ENCODE measurements at regions not wholly inside any gene's neighbourhood (a gene's known extent, or its start where the extent isn't known, plus 50 kb on each side); places are given as distances from the start of the nearest gene placed in this dataset.

- H3K9ac ChIP-seq (ENCODE audit: insufficient read depth in 1 of 2, low read depth in 2 of 2, low read length in 2 of 2), result no peak overlapping the region
- no peaks in the 10 kb centered on the region for H3K9me1 ChIP-seq (ENCODE audit: control insufficient read depth, insufficient read depth, low read length)
- POLR2A ChIA-PET, result no interaction called here
- ATAC-seq, result no peak
- WGBS (ENCODE audit: insufficient coverage, low coverage, missing lambda C conversion rate), result 0% methylated on average over 9 of the region's 9 CpGs
- H2AFZ ChIP-seq (ENCODE audit: low read depth, low read length), result no peak overlapping the region
- H3K4me1 ChIP-seq (replicated peaks in 1 of 2; ENCODE audit: control insufficient read depth in 2 of 2, insufficient read depth in 2 of 2, low read length in 2 of 2), result no peaks in the 10 kb centered on the region
- H3K27me3 ChIP-seq (ENCODE audit: control insufficient read depth in 2 of 2, insufficient read depth in 2 of 2, low read length in 2 of 2), result no peaks in the 10 kb centered on the region
- no peaks in the 10 kb centered on the region for H4K20me1 ChIP-seq (replicated peaks; ENCODE audit: control insufficient read depth, insufficient read depth, low read length)
- no peak for FAIRE-seq
- no peaks in the 10 kb centered on the region; the same call in 1 of the 2 replicates for H3K9me3 ChIP-seq (replicated peaks; ENCODE audit: control insufficient read depth, insufficient read depth, low read depth, low read length)
- no peak overlapping the region for H3K27ac ChIP-seq (ENCODE audit: extremely low read depth, low read depth, low read length)
- in situ Hi-C loops (cut with MboI) (no loop called here), intact Hi-C loops (cut with micrococcal nuclease) (no loop called here)
- no peaks in the 10 kb centered on the region for H3K36me3 ChIP-seq (ENCODE audit: control insufficient read depth, insufficient read depth, low read length)
- H3K4me2 ChIP-seq (ENCODE audit: insufficient read depth, low read length), result no peak overlapping the region
- BruUV-seq (replicated peaks), result no TSS peak
- H3K4me3 ChIP-seq, result no peak overlapping the region
- no peaks in the 10 kb centered on the region for H3K79me2 ChIP-seq (ENCODE audit: control insufficient read depth, insufficient read depth, low read length)
- CTCF ChIA-PET (ENCODE audit: low intra/inter-chr PET ratio), result no interaction called here
- TF ChIP-seq PML (IDR thresholded peaks at IDR 0.05; ENCODE audit: low read length) (no peak), NR2C1 (IDR thresholded peaks at IDR 0.05) (no peak), NR2C1 (tag; IDR thresholded peaks at IDR 0.05) (no peak), ZNF740 (CRISPR knock-in tag; IDR thresholded peaks at IDR 0.05) (no peak), ZNF740 (tag; IDR thresholded peaks at IDR 0.05) (no peak), U2AF2 (optimal IDR thresholded peaks at IDR 0.05; ENCODE audit: low read depth, low read length) (no peak), PATZ1 (CRISPR knock-in tag; IDR thresholded peaks at IDR 0.05; ENCODE audit: borderline replicate concordance) (no peak)
- no peak for DNase-seq (ENCODE audit: extremely low read depth in 1 of 4, low spot score in 3 of 4)
Observed at GRCh38 chr7:54343511-54343910, 198.7 kb upstream of the VSTM2A start.
